Esophagus muscularis mucosa (tissue), 4 donors: ENCODE measurements at regions not wholly inside any gene's neighbourhood (a gene's known extent, or its start where the extent isn't known, plus 50 kb on each side); places are given as distances from the start of the nearest gene placed in this dataset.
"Not testable (repeated sequence)": the region's sequence is repeated elsewhere in the genome, so short reads cannot be mapped to it uniquely, and the experiment has no call there.

Experiments
- CTCF ChIP-seq, 3 experiments: fragments of 200-600 bp in 2 of 3; fragments of 450-650 bp in 1 of 3; sonication (generic) in 2 of 3; IDR thresholded peaks; one replicate each; pipeline ENCODE4 v1.5.1; 2017 to 2019; ENCODE audit warnings: antibody characterized with exemption in 3 of 3, mild to moderate bottlenecking in 2 of 3, moderate library complexity in 1 of 3
- EP300 ChIP-seq: sonication (generic); formaldehyde crosslinking; IDR thresholded peaks from one replicate; pipeline ENCODE4 v1.6.1; 2017; ENCODE audit warnings: antibody characterized with exemption
- POLR2A ChIP-seq: fragments of 450-650 bp; IDR thresholded peaks from one replicate; pipeline ENCODE4 v1.6.1; 2017; ENCODE audit warnings: antibody characterized with exemption, moderate library complexity, mild to moderate bottlenecking, low read depth

GRCh38 chr14:53216478-53216877 lies 63.4 kb upstream of the DDHD1 start:
- TF ChIP-seq CTCF (IDR thresholded peaks at IDR 0.05); POLR2A; EP300: not testable (repeated sequence)
